Bronchial epithelial cell (primary cell): ENCODE measurements at regions not wholly inside any gene's neighbourhood (a gene's known extent, or its start where the extent isn't known, plus 50 kb on each side); places are given as distances from the start of the nearest gene placed in this dataset.

Experiments used
- DNase-seq: peaks from one replicate; pipeline ENCODE4 v3.0.0-alpha.2; 2010; ENCODE audit warnings: low read depth
- FAIRE-seq: peaks from 2 replicates; lab custom pipeline; 2011; peaks lifted over from hg19 to GRCh38; lab: Jason Lieb, UNC
- H3K27me3 ChIP-seq: 2 replicates; pipeline ENCODE4 v1.5.1; 2011; ENCODE audit warnings: low read length; ENCODE audit not compliant: control insufficient read depth, insufficient read depth
- H3K36me3 ChIP-seq: 2 replicates; pipeline ENCODE4 v1.5.1; 2011; ENCODE audit warnings: low read length; ENCODE audit not compliant: control insufficient read depth, insufficient read depth
- H3K4me3 ChIP-seq: 2 replicates; pipeline ENCODE4 v1.5.1; 2011; ENCODE audit warnings: mild to moderate bottlenecking, low read depth, low read length, control low read depth
- TF ChIP-seq, protein P1 (sequence below): IDR thresholded peaks from 2 replicates; pipeline ENCODE4 v1.5.1; 2011; ENCODE audit warnings: mild to moderate bottlenecking, moderate library complexity, low read length, control low read depth, inconsistent platforms; ENCODE audit not compliant: insufficient read depth, severe bottlenecking

DNA sequence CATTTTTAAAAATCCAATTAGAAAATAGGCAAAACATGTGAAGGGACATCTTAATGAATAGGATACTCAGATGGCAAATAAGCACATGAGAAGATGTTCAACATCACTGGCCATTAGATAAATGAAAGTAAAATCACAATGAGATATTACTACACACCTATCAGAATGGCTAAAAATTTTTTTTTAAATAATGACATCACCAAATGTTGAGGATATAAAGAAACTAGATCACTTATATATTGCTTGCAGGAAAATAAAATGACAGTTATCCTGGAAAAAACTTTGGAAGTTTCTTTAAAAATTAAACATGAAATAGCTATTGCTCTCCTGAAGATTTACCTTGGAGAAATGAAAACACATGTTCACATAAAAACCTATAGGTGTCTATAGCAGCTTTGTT, 127.8 kb downstream of the ALOX5 start:
- DNase-seq (no peak), FAIRE-seq (no peak)
- TF ChIP-seq, protein P1, sequence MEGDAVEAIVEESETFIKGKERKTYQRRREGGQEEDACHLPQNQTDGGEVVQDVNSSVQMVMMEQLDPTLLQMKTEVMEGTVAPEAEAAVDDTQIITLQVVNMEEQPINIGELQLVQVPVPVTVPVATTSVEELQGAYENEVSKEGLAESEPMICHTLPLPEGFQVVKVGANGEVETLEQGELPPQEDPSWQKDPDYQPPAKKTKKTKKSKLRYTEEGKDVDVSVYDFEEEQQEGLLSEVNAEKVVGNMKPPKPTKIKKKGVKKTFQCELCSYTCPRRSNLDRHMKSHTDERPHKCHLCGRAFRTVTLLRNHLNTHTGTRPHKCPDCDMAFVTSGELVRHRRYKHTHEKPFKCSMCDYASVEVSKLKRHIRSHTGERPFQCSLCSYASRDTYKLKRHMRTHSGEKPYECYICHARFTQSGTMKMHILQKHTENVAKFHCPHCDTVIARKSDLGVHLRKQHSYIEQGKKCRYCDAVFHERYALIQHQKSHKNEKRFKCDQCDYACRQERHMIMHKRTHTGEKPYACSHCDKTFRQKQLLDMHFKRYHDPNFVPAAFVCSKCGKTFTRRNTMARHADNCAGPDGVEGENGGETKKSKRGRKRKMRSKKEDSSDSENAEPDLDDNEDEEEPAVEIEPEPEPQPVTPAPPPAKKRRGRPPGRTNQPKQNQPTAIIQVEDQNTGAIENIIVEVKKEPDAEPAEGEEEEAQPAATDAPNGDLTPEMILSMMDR = no peak

DNA sequence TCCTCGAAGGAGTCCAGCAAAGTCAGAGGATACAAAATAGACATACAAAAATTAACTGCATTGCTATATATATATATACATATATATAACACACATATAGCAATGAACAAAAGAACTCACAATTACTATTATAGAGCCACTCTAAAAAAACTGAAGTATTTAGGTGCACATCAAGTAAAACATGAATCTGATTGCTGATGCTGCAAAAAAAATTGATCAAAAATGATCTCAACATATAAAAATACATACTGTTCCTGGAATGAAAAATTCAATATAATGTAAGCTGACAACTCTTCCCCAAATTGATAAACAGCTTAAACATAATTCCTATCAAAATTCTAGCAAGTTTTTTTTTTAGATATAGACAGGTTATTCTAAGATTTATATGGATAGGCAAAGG, 126.8 kb downstream of the ALOX5 start:
- H3K27me3 ChIP-seq = no peaks in the 10 kb centered on the region
- H3K36me3 ChIP-seq = no peaks in the 10 kb centered on the region
- FAIRE-seq = no peak
- no peak overlapping the region for H3K4me3 ChIP-seq
- DNase-seq = no peak
- TF ChIP-seq, protein P1 = no peak

More for the DNA sequence above, 127.8 kb downstream of the ALOX5 start:
- Histone ChIP-seq H3K4me3 (no peak overlapping the region), H3K36me3 (no peaks in the 10 kb centered on the region), H3K27me3 (no peaks in the 10 kb centered on the region)

DNA sequence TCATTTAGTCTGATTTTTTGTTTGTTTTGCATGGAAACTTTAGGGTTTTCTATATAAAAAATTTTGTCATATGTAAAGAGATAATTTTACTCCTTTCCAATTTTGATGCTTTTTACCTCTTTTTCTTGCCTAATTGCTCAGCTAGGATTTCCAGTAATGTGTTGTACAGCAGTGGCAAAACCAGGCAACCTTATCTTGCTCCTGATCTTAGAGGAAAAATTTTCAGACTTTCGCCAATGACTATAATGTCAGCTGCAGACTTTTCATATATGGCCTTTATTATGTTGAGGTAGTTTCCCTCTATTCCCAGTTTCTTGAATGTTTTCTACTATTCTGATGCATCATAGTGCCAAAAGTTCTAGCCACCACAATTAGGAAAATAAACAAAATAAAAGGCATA, 126.3 kb downstream of the ALOX5 start:
- Histone ChIP-seq H3K36me3 (no peaks in the 10 kb centered on the region), H3K27me3 (no peaks in the 10 kb centered on the region), H3K4me3 (no peak overlapping the region)
- TF ChIP-seq, protein P1 = no peak
- FAIRE-seq (no peak), DNase-seq (no peak)

DNA sequence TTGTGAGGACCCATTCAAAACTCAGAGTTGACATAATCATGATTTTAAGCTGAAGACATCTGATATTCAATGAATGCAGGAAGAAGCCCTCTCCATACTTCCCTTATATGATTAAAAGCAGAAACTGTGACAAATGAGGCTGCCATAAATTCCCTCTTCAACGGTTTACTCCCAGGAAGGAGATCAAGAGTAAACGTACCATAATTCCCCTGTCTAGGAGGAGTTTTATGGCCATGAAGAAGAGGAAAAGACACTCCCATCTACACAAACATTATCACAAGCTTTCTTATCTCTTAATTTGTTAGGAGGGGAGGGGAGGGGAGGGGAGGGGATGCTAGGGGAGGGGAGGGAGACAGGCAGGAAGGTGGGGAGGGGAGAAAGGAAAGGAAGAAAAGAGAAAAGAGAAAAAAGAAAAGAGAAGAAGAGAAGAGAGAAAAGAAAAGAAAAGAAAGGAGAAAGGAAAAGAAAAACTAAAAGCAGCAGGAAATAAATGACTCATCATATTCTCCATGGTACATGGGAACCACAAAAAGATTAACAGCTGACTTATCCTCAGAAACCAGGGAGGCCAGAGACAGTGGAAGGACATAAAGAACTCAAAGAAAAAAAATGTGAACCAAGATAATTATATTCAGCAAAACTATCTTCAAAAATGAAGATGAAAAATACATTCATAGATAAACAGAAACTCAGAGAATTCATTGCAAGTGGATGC, 121.6 kb downstream of the ALOX5 start:
- DNase-seq (peak; percentile 22), FAIRE-seq (no peak)

More for the DNA sequence above, 121.6 kb downstream of the ALOX5 start:
- TF ChIP-seq, protein P1 = no peak
- Histone ChIP-seq H3K27me3 (no peaks in the 10 kb centered on the region), H3K4me3 (no peak overlapping the region), H3K36me3 (no peaks in the 10 kb centered on the region)
